ENCODE measurements at regions not wholly inside any gene's neighbourhood (a gene's known extent, or its start where the extent isn't known, plus 50 kb on each side); places are given as distances from the start of the nearest gene placed in this dataset.

GRCh38 chr15:62722237-62722636, 320.3 kb upstream of the TPM1 start:
- no peak overlapping the region for H3K27ac Mint-ChIP-seq
- no peak overlapping the region for H3K4me3 Mint-ChIP-seq
- no peak for TF ChIP-seq CTCF (IDR thresholded peaks at IDR 0.05)
- H3K36me3 Mint-ChIP-seq (ENCODE audit: low read depth) = peaks cover 29% of the 10 kb centered on the region
- no peak for DNase-seq
- no peaks in the 10 kb centered on the region for H3K9me3 Mint-ChIP-seq
- H3K27me3 Mint-ChIP-seq (ENCODE audit: low read depth, poor library complexity) = no peaks in the 10 kb centered on the region
- H3K4me1 Mint-ChIP-seq = no peaks in the 10 kb centered on the region

DNA sequence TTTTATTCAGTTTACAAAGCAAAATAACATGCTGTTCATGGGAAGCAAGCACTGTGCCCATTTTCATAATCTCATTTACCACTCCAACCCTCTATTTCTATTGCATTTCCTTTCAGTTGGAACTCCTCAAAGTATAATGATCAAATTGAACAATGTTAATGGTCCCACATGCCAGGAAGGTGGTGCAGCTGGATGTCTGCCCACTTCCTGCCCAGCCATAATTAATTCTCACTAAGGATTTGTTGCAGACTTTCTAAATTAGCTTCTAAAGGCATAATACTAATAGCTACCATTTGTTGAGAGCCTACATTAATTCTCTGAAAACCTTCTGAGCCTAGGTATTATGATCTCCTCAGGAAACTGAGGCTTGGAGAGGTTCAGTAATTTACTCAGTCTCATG, 316.1 kb upstream of the TPM1 start:
- TF ChIP-seq CTCF (IDR thresholded peaks at IDR 0.05) = no peak
- Mint-ChIP-seq H3K27ac (no peak overlapping the region), H3K9me3 (peaks cover 19% of the 10 kb centered on the region), H3K36me3 (ENCODE audit: low read depth) (peaks cover 51% of the 10 kb centered on the region), H3K27me3 (ENCODE audit: low read depth, poor library complexity) (peaks cover 6% of the 10 kb centered on the region), H3K4me3 (no peak overlapping the region), H3K4me1 (no peaks in the 10 kb centered on the region)
- DNase-seq = no peak

GRCh38 chr15:62727501-62727900, 315.0 kb upstream of the TPM1 start:
- Mint-ChIP-seq H3K9me3 (peaks cover 22% of the 10 kb centered on the region), H3K36me3 (ENCODE audit: low read depth) (peaks cover 56% of the 10 kb centered on the region), H3K4me3 (no peak overlapping the region), H3K27ac (no peak overlapping the region), H3K27me3 (ENCODE audit: low read depth, poor library complexity) (peaks cover 6% of the 10 kb centered on the region), H3K4me1 (no peaks in the 10 kb centered on the region)
- no peak for TF ChIP-seq CTCF (IDR thresholded peaks at IDR 0.05)
- no peak for DNase-seq

- Mint-ChIP-seq H3K4me3 (no peak overlapping the region), H3K36me3 (ENCODE audit: low read depth) (peaks cover 58% of the 10 kb centered on the region), H3K27me3 (ENCODE audit: low read depth, poor library complexity) (peaks cover 6% of the 10 kb centered on the region), H3K27ac (no peak overlapping the region), H3K4me1 (peaks cover 23% of the 10 kb centered on the region), H3K9me3 (peaks cover 22% of the 10 kb centered on the region)
- no peak for TF ChIP-seq CTCF (IDR thresholded peaks at IDR 0.05)
- DNase-seq = no peak
These were observed 311.7 kb upstream of the TPM1 start for GRCh38 chr15:62730825-62731224.

GRCh38 chr15:62732078-62732477, 310.5 kb upstream of the TPM1 start:
- no peak for DNase-seq
- Mint-ChIP-seq H3K9me3 (peaks cover 22% of the 10 kb centered on the region), H3K4me1 (peaks cover 23% of the 10 kb centered on the region), H3K36me3 (ENCODE audit: low read depth) (peaks cover 58% of the 10 kb centered on the region), H3K4me3 (no peak overlapping the region), H3K27ac (no peak overlapping the region), H3K27me3 (ENCODE audit: low read depth, poor library complexity) (peaks cover 6% of the 10 kb centered on the region)
- TF ChIP-seq CTCF (IDR thresholded peaks at IDR 0.05) = no peak

DNA sequence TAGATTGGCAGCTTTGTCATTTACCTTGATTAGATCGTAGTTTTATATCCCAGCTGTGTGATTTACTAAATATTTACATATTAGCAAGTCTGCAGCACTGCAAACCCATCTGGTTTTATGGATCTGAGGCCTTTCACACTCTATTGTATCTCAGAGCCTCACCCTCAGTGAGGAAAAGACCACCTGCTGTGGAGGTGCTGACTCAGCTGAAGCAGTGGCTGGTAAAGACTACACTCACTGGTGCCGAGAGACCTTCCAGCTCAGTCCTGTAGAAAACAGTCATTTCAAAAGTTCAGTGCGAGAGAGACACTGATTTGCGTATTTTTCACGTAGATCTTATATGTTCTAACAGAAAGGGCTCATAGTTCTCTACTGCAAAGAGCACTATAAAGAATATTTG, 307.8 kb upstream of the TPM1 start:
- H3K36me3 Mint-ChIP-seq (ENCODE audit: low read depth) = peaks cover 37% of the 10 kb centered on the region

More for the DNA sequence above, 307.8 kb upstream of the TPM1 start:
- no peak for TF ChIP-seq CTCF (IDR thresholded peaks at IDR 0.05)
- peaks cover 17% of the 10 kb centered on the region for H3K9me3 Mint-ChIP-seq
- no peak for DNase-seq
- peaks cover 9% of the 10 kb centered on the region for H3K27me3 Mint-ChIP-seq (ENCODE audit: low read depth, poor library complexity)
- no peak overlapping the region for H3K27ac Mint-ChIP-seq
- H3K4me1 Mint-ChIP-seq = peaks cover 25% of the 10 kb centered on the region
- H3K4me3 Mint-ChIP-seq = no peak overlapping the region
